ENCODE measurements at regions not wholly inside any gene's neighbourhood (a gene's known extent, or its start where the extent isn't known, plus 50 kb on each side); places are given as distances from the start of the nearest gene placed in this dataset.

GRCh38 chr1:55276671-55277376, 61.7 kb upstream of the USP24 start:
- Mint-ChIP-seq H3K4me1 (peaks cover 15% of the 10 kb centered on the region), H3K36me3 (ENCODE audit: low read depth) (no peaks in the 10 kb centered on the region), H3K9me3 (no peaks in the 10 kb centered on the region), H3K27me3 (ENCODE audit: insufficient read depth) (peaks cover 12% of the 10 kb centered on the region), H3K4me3 (no peak overlapping the region), H3K27ac (no peak overlapping the region)
- Histone ChIP-seq H3K9ac (ENCODE audit: extremely low read depth, low read length, poor library complexity, severe bottlenecking) (no peak overlapping the region), H3K27me3 (ENCODE audit: control insufficient read depth, insufficient read depth, low read length, poor library complexity, severe bottlenecking) (peaks cover 8% of the 10 kb centered on the region), H3K36me3 (ENCODE audit: control insufficient read depth, insufficient read depth, low read length) (no peaks in the 10 kb centered on the region), H3K9me3 (ENCODE audit: control insufficient read depth, low read length) (no peaks in the 10 kb centered on the region), H3K27ac (ENCODE audit: low read depth, low read length) (no peak overlapping the region), H3K4me1 (ENCODE audit: control insufficient read depth, insufficient read depth, low read length) (no peaks in the 10 kb centered on the region), H3K4me3 (ENCODE audit: low read length) (no peak overlapping the region)
- 92 to 93% methylated on average over 7 to 8 of the region's 8 CpGs for WGBS, 2 experiments (ENCODE audit: insufficient coverage in 1 of 2, insufficient read length in 1 of 2)
- TF ChIP-seq, protein P1, sequence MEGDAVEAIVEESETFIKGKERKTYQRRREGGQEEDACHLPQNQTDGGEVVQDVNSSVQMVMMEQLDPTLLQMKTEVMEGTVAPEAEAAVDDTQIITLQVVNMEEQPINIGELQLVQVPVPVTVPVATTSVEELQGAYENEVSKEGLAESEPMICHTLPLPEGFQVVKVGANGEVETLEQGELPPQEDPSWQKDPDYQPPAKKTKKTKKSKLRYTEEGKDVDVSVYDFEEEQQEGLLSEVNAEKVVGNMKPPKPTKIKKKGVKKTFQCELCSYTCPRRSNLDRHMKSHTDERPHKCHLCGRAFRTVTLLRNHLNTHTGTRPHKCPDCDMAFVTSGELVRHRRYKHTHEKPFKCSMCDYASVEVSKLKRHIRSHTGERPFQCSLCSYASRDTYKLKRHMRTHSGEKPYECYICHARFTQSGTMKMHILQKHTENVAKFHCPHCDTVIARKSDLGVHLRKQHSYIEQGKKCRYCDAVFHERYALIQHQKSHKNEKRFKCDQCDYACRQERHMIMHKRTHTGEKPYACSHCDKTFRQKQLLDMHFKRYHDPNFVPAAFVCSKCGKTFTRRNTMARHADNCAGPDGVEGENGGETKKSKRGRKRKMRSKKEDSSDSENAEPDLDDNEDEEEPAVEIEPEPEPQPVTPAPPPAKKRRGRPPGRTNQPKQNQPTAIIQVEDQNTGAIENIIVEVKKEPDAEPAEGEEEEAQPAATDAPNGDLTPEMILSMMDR (conservative IDR thresholded peaks at IDR 0.05), result no peak
- no peak for DNase-seq

DNA sequence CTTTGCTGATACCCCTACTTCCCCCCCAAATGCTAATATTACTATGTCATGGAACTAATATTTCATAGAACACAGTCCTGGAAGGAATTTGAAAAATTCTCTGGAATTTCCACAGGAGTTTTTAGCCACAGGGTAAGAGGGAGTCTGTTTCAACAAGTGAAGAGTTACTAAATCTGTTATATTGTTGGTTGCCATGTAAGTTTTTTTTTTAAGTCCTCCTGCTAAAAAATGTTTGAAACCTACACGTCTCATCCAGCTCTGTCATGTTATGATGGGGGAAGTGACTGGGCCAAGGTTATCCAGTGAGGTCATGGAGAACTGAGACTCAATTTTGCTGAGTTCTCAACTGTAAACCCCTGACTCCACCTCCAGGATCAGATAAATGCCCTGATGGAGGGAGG, 60.8 kb upstream of the USP24 start:
- Histone ChIP-seq H3K4me3 (ENCODE audit: low read length) (no peak overlapping the region), H3K4me1 (ENCODE audit: control insufficient read depth, insufficient read depth, low read length) (no peaks in the 10 kb centered on the region), H3K27me3 (ENCODE audit: control insufficient read depth, insufficient read depth, low read length, poor library complexity, severe bottlenecking) (peaks cover under 1% of the 10 kb centered on the region), H3K36me3 (ENCODE audit: control insufficient read depth, insufficient read depth, low read length) (no peaks in the 10 kb centered on the region), H3K9me3 (ENCODE audit: control insufficient read depth, low read length) (no peaks in the 10 kb centered on the region), H3K27ac (ENCODE audit: low read depth, low read length) (no peak overlapping the region), H3K9ac (ENCODE audit: extremely low read depth, low read length, poor library complexity, severe bottlenecking) (no peak overlapping the region)
- Mint-ChIP-seq H3K27me3 (ENCODE audit: insufficient read depth) (peaks cover 7% of the 10 kb centered on the region), H3K4me3 (no peak overlapping the region), H3K4me1 (peaks cover 15% of the 10 kb centered on the region), H3K36me3 (ENCODE audit: low read depth) (no peaks in the 10 kb centered on the region), H3K9me3 (no peaks in the 10 kb centered on the region), H3K27ac (no peak overlapping the region)
- DNase-seq, result no peak
- 71 to 96% methylated on average over 1 of the region's 1 CpG for WGBS, 2 experiments (ENCODE audit: insufficient coverage in 1 of 2, insufficient read length in 1 of 2)
- TF ChIP-seq, protein P1 (conservative IDR thresholded peaks at IDR 0.05), result no peak

DNA sequence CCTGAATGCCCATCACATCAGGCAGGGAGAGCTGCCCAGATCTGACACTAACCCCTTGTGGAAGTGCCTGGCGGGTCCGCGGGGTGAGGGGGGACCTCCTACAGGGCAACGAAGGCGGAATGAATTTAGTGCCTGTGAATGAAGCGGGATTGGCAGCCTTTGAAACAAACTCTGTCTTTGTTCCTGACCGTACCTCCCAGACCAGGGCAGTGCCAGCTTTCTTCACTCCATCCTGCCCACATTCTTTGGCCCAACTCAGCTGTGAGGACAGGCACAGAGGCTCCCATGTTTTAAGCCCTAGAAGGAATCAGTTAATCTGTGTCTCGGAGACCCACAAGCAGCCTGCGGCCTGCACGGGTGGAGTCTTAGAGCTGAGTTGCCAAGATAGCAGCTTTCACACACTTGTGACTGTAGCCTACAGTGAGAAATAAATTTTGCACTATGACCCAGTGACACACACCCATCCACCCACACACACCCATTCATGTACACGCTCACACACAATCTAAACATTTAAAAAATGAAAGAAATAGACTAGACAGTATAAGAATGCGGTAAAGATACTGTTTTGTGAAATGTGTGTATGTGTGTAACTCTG, 60.1 kb upstream of the USP24 start:
- Histone ChIP-seq H3K9me3 (ENCODE audit: control insufficient read depth, low read length) (no peaks in the 10 kb centered on the region), H3K27me3 (ENCODE audit: control insufficient read depth, insufficient read depth, low read length, poor library complexity, severe bottlenecking) (no peaks in the 10 kb centered on the region), H3K27ac (ENCODE audit: low read depth, low read length) (no peak overlapping the region), H3K9ac (ENCODE audit: extremely low read depth, low read length, poor library complexity, severe bottlenecking) (no peak overlapping the region), H3K4me3 (ENCODE audit: low read length) (no peak overlapping the region), H3K36me3 (ENCODE audit: control insufficient read depth, insufficient read depth, low read length) (no peaks in the 10 kb centered on the region), H3K4me1 (ENCODE audit: control insufficient read depth, insufficient read depth, low read length) (no peaks in the 10 kb centered on the region)
- H3K4me3 Mint-ChIP-seq, result no peak overlapping the region
- H3K27me3 Mint-ChIP-seq (ENCODE audit: insufficient read depth), result peaks cover 7% of the 10 kb centered on the region
- no peak overlapping the region for H3K27ac Mint-ChIP-seq
- no peaks in the 10 kb centered on the region for H3K9me3 Mint-ChIP-seq
- peak; percentile 64 for DNase-seq
- WGBS, 2 experiments (ENCODE audit: insufficient coverage in 1 of 2, insufficient read length in 1 of 2), result 71% methylated on average over 7 to 12 of the region's 12 CpGs
- TF ChIP-seq, protein P1 (conservative IDR thresholded peaks at IDR 0.05), result no peak
- no peaks in the 10 kb centered on the region for H3K36me3 Mint-ChIP-seq (ENCODE audit: low read depth)
- peaks cover 15% of the 10 kb centered on the region for H3K4me1 Mint-ChIP-seq

All from endodermal cell (in vitro differentiated cells).